B cell (primary cell): ENCODE measurements at regions not wholly inside any gene's neighbourhood (a gene's known extent, or its start where the extent isn't known, plus 50 kb on each side); places are given as distances from the start of the nearest gene placed in this dataset.

ENCODE experiments used
- ATAC-seq: fragments of 200-7000 bp; cut with Tn5 transposase; one replicate; pipeline ENCODE4 v1.10.0; 2021; ENCODE audit warnings: low read depth, mild to moderate bottlenecking, moderate number of reproducible peaks, moderate library complexity
- CTCF ChIA-PET: fragments of 350-600 bp; sonication (Branson Sonifier 250); formaldehyde crosslinking; loops from one replicate; lab custom pipeline; 2021; ENCODE audit warnings: antibody characterized with exemption, inconsistent platforms; lab: Charles Lee
- POLR2A ChIA-PET: fragments of 350-600 bp; sonication (Branson Sonifier 250); formaldehyde crosslinking; loops from one replicate; lab custom pipeline; 2021; ENCODE audit warnings: antibody characterized with exemption; lab: Charles Lee
- DNase-seq: peaks from one replicate; pipeline ENCODE4 v3.0.0; 2013
- H2AFZ ChIP-seq: 2 replicates; pipeline ENCODE4 v1.6.1; 2012; ENCODE audit warnings: mild to moderate bottlenecking, low read depth, low read length; ENCODE audit not compliant: insufficient read depth, poor library complexity, severe bottlenecking
- H3K27ac ChIP-seq, 2 donors: 1 replicate in 1 of 2; 2 replicates in 1 of 2; pipeline ENCODE4 v1.5.1; 2012 to 2013; ENCODE audit warnings: low read length in 2 of 2, mild to moderate bottlenecking in 2 of 2, moderate library complexity in 1 of 2
- H3K27me3 ChIP-seq, 4 experiments: fragments of 200-600 bp in 1 of 4; sonication (generic) in 1 of 4; replicated peaks in 1 of 4; 1 replicate in 2 of 4; 2 replicates in 2 of 4; pipeline versions ENCODE4 v1.6.1 to v1.7.0; 2013 to 2016; ENCODE audit warnings: low read length in 3 of 4, mild to moderate bottlenecking in 2 of 4, mixed read lengths in 1 of 4, moderate library complexity in 1 of 4; ENCODE audit not compliant: insufficient read depth in 4 of 4, control insufficient read depth in 3 of 4; ENCODE audit errors: control extremely low read depth in 1 of 4
- H3K36me3 ChIP-seq, 2 experiments: replicated peaks in 1 of 2; 1 replicate in 1 of 2; 2 replicates in 1 of 2; pipeline versions ENCODE4 v1.6.1 to v1.7.1; 2013; ENCODE audit warnings: low read length in 1 of 2; ENCODE audit not compliant: insufficient read depth in 2 of 2, control insufficient read depth in 1 of 2; ENCODE audit errors: control extremely low read depth in 1 of 2, extremely low read depth in 1 of 2
- H3K4me1 ChIP-seq, 2 donors: fragments of 200-600 bp in 1 of 2; sonication (generic) in 1 of 2; 1 replicate in 1 of 2; 2 replicates in 1 of 2; pipeline versions ENCODE4 v1.5.1 to v1.6.1; 2013 to 2017; ENCODE audit warnings: low read length in 2 of 2; ENCODE audit not compliant: control insufficient read depth in 2 of 2, insufficient read depth in 2 of 2
- H3K4me2 ChIP-seq: replicated peaks from 2 replicates; pipeline ENCODE3; 2012; ENCODE audit warnings: mild to moderate bottlenecking, low read depth, low read length; ENCODE audit not compliant: poor library complexity, severe bottlenecking
- H3K4me3 ChIP-seq, 5 experiments: fragments of 200-600 bp in 1 of 5; sonication (generic) in 1 of 5; 1 replicate in 3 of 5; 2 replicates in 2 of 5; pipeline versions ENCODE4 v1.5.1 to v1.7.0; 2011 to 2016; ENCODE audit warnings: low read length in 4 of 5, mild to moderate bottlenecking in 4 of 5, low read depth in 2 of 5, control low read depth in 1 of 5, moderate library complexity in 1 of 5; ENCODE audit not compliant: insufficient read depth in 1 of 5; ENCODE audit errors: control extremely low read depth in 1 of 5, extremely low read depth in 1 of 5
- H3K79me2 ChIP-seq: fragments of 200-600 bp; sonication (generic); one replicate; pipeline ENCODE4 v1.6.0; 2016; ENCODE audit warnings: low read length; ENCODE audit not compliant: control insufficient read depth, insufficient read depth
- H3K9ac ChIP-seq: fragments of 200-600 bp; sonication (generic); 2 replicates; pipeline ENCODE4 v1.6.1; 2017; ENCODE audit warnings: mild to moderate bottlenecking, low read length, moderate library complexity
- H3K9me3 ChIP-seq, 3 donors: one replicate each; pipeline versions ENCODE4 v1.6.1 to v1.7.1; 2013; ENCODE audit warnings: low read length in 2 of 3; ENCODE audit not compliant: control insufficient read depth in 2 of 3, insufficient read depth in 1 of 3; ENCODE audit errors: control extremely low read depth in 1 of 3
- H4K20me1 ChIP-seq: 2 replicates; pipeline ENCODE4 v1.6.0; 2012; ENCODE audit warnings: mild to moderate bottlenecking, low read length; ENCODE audit not compliant: insufficient read depth, control insufficient read depth, poor library complexity, severe bottlenecking
- H3K27ac Mint-ChIP-seq: one replicate; pipeline ENCODE4 v1.8.0; 2021; ENCODE audit warnings: mixed read lengths
- H3K27me3 Mint-ChIP-seq: one replicate; pipeline ENCODE4 v1.8.0; 2021; ENCODE audit warnings: mixed read lengths
- H3K4me1 Mint-ChIP-seq: one replicate; pipeline ENCODE4 v1.8.0; 2021; ENCODE audit warnings: mixed read lengths
- H3K4me3 Mint-ChIP-seq: one replicate; pipeline ENCODE4 v1.8.0; 2021; ENCODE audit warnings: mixed read lengths
- H3K9me3 Mint-ChIP-seq: one replicate; pipeline ENCODE4 v1.8.0; 2022; ENCODE audit warnings: mixed read lengths; ENCODE audit not compliant: insufficient read depth
- EZH2 ChIP-seq: IDR thresholded peaks from 2 replicates; pipeline ENCODE4 v1.6.1; 2012; ENCODE audit warnings: borderline replicate concordance, low read depth, mild to moderate bottlenecking, moderate library complexity, low read length; ENCODE audit not compliant: insufficient read depth, poor library complexity, severe bottlenecking
- WGBS: methylation state at CpG from one replicate; pipeline ENCODE4 v1.1.5; 2013; ENCODE audit warnings: missing lambda C conversion rate; ENCODE audit not compliant: insufficient coverage; 5-methylcytosine and 5-hydroxymethylcytosine counted together
- intact Hi-C: fragments of 100-400 bp; cut with micrococcal nuclease; formaldehyde crosslinking; loops from one replicate; pipeline ENCODE4 v1.10.0; 2022
- TF ChIP-seq, protein P1 (sequence below): fragments of 200-600 bp; IDR thresholded peaks from one replicate; pipeline ENCODE4 v1.8.0; 2022; ENCODE audit warnings: antibody characterized with exemption, mild to moderate bottlenecking

DNA sequence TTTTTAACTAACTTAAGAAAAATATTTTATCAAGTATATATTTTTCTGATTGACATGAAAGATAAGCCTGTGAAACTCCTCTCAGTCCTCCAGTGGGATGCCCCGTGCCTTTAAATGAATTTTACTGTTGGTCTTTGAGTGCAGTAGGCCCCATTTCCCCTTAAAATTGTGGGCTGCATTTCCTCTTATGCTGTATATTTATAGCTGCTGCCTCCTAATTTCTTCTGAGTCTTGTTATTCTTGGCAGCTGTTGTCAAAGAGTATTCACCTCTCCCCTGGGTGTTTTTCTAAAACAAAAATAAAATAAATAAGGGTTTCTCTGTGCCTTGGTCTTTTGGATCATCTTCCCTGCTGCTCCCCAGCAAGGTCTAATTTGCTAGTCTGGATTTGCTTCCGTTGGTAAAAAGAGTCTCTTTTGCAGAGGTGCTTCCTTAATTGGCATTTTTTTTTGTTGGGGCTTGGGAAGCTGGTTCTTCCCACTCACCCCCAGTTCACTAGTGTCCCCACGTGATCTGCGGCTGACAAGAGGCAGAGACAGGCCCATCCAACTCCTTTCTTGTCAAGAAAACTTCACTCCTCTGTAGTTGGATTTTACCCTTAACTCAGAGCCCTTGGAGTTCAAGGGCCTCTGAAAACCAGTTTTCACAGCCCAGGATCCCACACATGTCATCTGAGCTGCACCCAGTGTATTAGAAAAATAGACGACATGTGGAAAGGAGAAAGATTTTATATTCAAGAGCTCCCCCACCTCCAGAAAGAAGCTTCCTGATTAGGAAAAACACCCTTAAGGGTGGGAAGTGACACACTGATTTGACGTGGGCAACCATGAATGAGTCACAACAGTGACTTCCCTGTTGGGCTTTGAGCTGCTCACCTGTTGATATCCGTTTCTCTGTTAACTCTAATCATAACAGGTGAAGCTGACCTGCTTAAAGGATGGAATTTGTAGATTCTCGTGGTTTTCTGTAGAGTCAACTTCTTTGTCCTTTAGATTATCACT lies 431.5 kb downstream of the DCDC2C start:
- Histone ChIP-seq H3K4me2 (no peak overlapping the region), H3K4me1 (no peaks in the 10 kb centered on the region), H3K9me3 (peaks cover 6 to 11% (median 6%) of the 10 kb centered on the region in 3 donors), H2AFZ (no peak overlapping the region), H3K79me2 (no peaks in the 10 kb centered on the region), H3K27ac (no peak overlapping the region), H3K36me3 (no peaks in the 10 kb centered on the region), H4K20me1 (no peaks in the 10 kb centered on the region), H3K4me3 (no peak overlapping the region), H3K9ac (no peak overlapping the region), H3K27me3 (no peaks in the 10 kb centered on the region)
- Mint-ChIP-seq H3K27ac (no peak overlapping the region), H3K9me3 (peaks cover 12% of the 10 kb centered on the region), H3K27me3 (no peaks in the 10 kb centered on the region), H3K4me3 (no peak overlapping the region), H3K4me1 (no peaks in the 10 kb centered on the region)
- DNase-seq, result no peak
- intact Hi-C loops, result no loop called here
- no peak for ATAC-seq
- TF ChIP-seq, protein P1, sequence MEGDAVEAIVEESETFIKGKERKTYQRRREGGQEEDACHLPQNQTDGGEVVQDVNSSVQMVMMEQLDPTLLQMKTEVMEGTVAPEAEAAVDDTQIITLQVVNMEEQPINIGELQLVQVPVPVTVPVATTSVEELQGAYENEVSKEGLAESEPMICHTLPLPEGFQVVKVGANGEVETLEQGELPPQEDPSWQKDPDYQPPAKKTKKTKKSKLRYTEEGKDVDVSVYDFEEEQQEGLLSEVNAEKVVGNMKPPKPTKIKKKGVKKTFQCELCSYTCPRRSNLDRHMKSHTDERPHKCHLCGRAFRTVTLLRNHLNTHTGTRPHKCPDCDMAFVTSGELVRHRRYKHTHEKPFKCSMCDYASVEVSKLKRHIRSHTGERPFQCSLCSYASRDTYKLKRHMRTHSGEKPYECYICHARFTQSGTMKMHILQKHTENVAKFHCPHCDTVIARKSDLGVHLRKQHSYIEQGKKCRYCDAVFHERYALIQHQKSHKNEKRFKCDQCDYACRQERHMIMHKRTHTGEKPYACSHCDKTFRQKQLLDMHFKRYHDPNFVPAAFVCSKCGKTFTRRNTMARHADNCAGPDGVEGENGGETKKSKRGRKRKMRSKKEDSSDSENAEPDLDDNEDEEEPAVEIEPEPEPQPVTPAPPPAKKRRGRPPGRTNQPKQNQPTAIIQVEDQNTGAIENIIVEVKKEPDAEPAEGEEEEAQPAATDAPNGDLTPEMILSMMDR, result no peak
- no peak for TF ChIP-seq EZH2
- ChIA-PET POLR2A (no interaction called here), CTCF (no interaction called here)
- whole genome bisulfite sequencing, result 5% methylated on average over 2 of the region's 8 CpGs

DNA sequence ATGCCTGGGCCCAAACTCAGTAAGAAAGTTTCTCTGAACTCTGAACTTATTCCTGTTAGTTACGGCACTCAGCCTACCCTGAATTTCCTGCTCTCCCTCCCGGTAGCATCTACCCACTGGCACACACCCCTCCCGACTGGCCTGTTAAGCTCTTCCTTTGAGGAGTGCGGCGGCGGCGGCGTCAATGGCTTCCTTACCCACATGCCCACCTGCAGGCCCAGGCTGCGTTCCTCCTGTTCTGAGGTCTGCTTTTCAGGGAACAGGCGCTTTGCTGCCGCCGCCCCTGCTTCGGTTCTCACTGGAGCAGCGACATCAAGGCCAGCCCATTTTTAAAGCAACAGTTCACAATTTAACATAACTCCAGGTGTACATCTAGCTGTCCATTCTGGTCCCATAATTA lies 432.4 kb downstream of the DCDC2C start:
- H3K4me3 ChIP-seq, result no peak overlapping the region
- intact Hi-C loops, result no loop called here
- H3K9ac ChIP-seq, result no peak overlapping the region
- WGBS, result 93% methylated on average over 14 of the region's 14 CpGs
- no peaks in the 10 kb centered on the region for H3K36me3 ChIP-seq
- H3K79me2 ChIP-seq, result no peaks in the 10 kb centered on the region
- ChIA-PET CTCF (no interaction called here), POLR2A (no interaction called here)
- peaks cover 5 to 10% (median 7%) of the 10 kb centered on the region in 3 donors for H3K9me3 ChIP-seq
- Mint-ChIP-seq H3K9me3 (peaks cover 10% of the 10 kb centered on the region), H3K27ac (no peak overlapping the region), H3K4me3 (no peak overlapping the region), H3K4me1 (no peaks in the 10 kb centered on the region), H3K27me3 (no peaks in the 10 kb centered on the region)
- no peaks in the 10 kb centered on the region for H3K27me3 ChIP-seq
- no peak overlapping the region for H2AFZ ChIP-seq
- TF ChIP-seq EZH2, result no peak
- TF ChIP-seq, protein P1, result no peak
- no peaks in the 10 kb centered on the region for H3K4me1 ChIP-seq
- no peak for ATAC-seq
- no peak for DNase-seq
- no peak overlapping the region for H3K4me2 ChIP-seq
- no peaks in the 10 kb centered on the region for H4K20me1 ChIP-seq
- no peak overlapping the region for H3K27ac ChIP-seq
